Retina (tissue), 1 donor: ENCODE measurements at regions not wholly inside any gene's neighbourhood (a gene's known extent, or its start where the extent isn't known, plus 50 kb on each side); places are given as distances from the start of the nearest gene placed in this dataset.
A peak's percentile ranks its signal among the peaks of the same experiment; 100 is the strongest.
"Not testable (repeated sequence)": the region's sequence is repeated elsewhere in the genome, so short reads cannot be mapped to it uniquely, and the experiment has no call there.

Source experiments
- DNase-seq: peaks from one replicate; pipeline ENCODE4 v3.0.0-alpha.2; 2016

- DNase-seq: not testable (repeated sequence)
These were observed 1480.8 kb downstream of the FOXD4L5 start for GRCh38 chr9:63804205-63804604.

GRCh38 chr9:63794081-63794685, 1490.8 kb downstream of the FOXD4L5 start:
- DNase-seq: not testable (repeated sequence)

GRCh38 chr9:63787454-63787853, 1497.6 kb downstream of the FOXD4L5 start:
- DNase-seq: not testable (repeated sequence)

GRCh38 chr9:63785059-63785458, 1500.0 kb downstream of the FOXD4L5 start:
- not testable (repeated sequence) for DNase-seq

- not testable (repeated sequence) for DNase-seq
These were observed 1500.6 kb downstream of the FOXD4L5 start for GRCh38 chr9:63784421-63784820.

- DNase-seq: not testable (repeated sequence)
These were observed 1503.1 kb downstream of the FOXD4L5 start for GRCh38 chr9:63781817-63782439.

GRCh38 chr9:63781390-63781789, 1503.6 kb downstream of the FOXD4L5 start:
- peak; percentile 2 for DNase-seq

- not testable (repeated sequence) for DNase-seq
These were observed 1508.8 kb downstream of the FOXD4L5 start for GRCh38 chr9:63776220-63776619.

GRCh38 chr9:63775092-63775426, 1510.0 kb downstream of the FOXD4L5 start:
- DNase-seq: not testable (repeated sequence)

GRCh38 chr9:63774369-63775091, 1510.5 kb downstream of the FOXD4L5 start:
- DNase-seq: not testable (repeated sequence)

- not testable (repeated sequence) for DNase-seq
These were observed 1522.8 kb downstream of the FOXD4L5 start for GRCh38 chr9:63762230-63762629.

GRCh38 chr9:63729021-63729420, 1556.0 kb downstream of the FOXD4L5 start:
- not testable (repeated sequence) for DNase-seq

GRCh38 chr9:63728287-63728686, 1556.7 kb downstream of the FOXD4L5 start:
- DNase-seq: no peak

- not testable (repeated sequence) for DNase-seq
These were observed 1576.7 kb downstream of the FOXD4L5 start for GRCh38 chr9:63708285-63708684.

- not testable (repeated sequence) for DNase-seq
These were observed 1580.6 kb downstream of the FOXD4L5 start for GRCh38 chr9:63704456-63704855.

GRCh38 chr9:63703670-63704069, 1581.3 kb downstream of the FOXD4L5 start:
- not testable (repeated sequence) for DNase-seq

GRCh38 chr9:63703138-63703665, 1581.8 kb downstream of the FOXD4L5 start:
- not testable (repeated sequence) for DNase-seq
